OCI-LY3 (cell line): ENCODE measurements at regions not wholly inside any gene's neighbourhood (a gene's known extent, or its start where the extent isn't known, plus 50 kb on each side); places are given as distances from the start of the nearest gene placed in this dataset.

ENCODE experiments used
- CTCF ChIP-seq: fragments of 200-600, 300-600 bp; sonication (generic); IDR thresholded peaks from 2 replicates; pipeline ENCODE4 v1.5.1; 2014; ENCODE audit warnings: antibody characterized with exemption, low read length, low read depth
- EZH2phosphoT487 ChIP-seq: fragments of 200-600 bp; shearing (Covaris generic); IDR thresholded peaks from 2 replicates; pipeline ENCODE4 v1.6.1; 2018; ENCODE audit warnings: antibody characterized with exemption, mixed run types, low read depth

DNA sequence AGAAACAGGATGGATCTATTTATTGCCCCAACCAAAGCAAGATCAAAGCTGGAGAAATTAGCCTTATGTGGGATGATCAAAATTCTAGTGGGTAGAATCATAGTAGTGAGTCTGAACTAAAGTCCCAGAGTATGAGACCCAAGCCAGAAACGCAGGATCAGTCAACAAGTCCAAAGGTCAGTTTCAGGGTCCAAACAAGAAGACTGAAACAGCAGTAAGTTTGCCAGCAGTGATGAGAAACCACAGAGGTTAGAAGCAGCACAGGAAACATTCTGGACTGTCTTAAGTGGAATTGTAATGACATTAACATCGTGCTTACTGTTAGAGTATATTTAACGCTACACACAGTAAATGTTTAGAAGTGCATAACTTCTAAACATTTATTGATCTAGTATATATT is 251.0 kb downstream of the LRRIQ3 start:
- TF ChIP-seq CTCF (no peak), EZH2phosphoT487 (no peak)
